ENCODE measurements at regions not wholly inside any gene's neighbourhood (a gene's known extent, or its start where the extent isn't known, plus 50 kb on each side); places are given as distances from the start of the nearest gene placed in this dataset.
"Not testable (repeated sequence)": the region's sequence is repeated elsewhere in the genome, so short reads cannot be mapped to it uniquely, and the experiment has no call there.

GRCh38 chr13:33677215-33677614, 140.7 kb upstream of the RFC3 start:
- no peak for TF ChIP-seq CTCF (IDR thresholded peaks at IDR 0.05)
- DNase-seq (ENCODE audit: low spot score): no peak
- Histone ChIP-seq H3K27ac (no peak overlapping the region), H3K4me3 (no peak overlapping the region)

- no peak for TF ChIP-seq CTCF (IDR thresholded peaks at IDR 0.05)
- DNase-seq (ENCODE audit: low spot score): no peak
- H3K4me3 ChIP-seq: no peak overlapping the region
- H3K27ac ChIP-seq: no peak overlapping the region
Observed at GRCh38 chr13:33678084-33678483, 139.9 kb upstream of the RFC3 start.

- Histone ChIP-seq H3K27ac (no peak overlapping the region), H3K4me3 (no peak overlapping the region)
- no peak for DNase-seq (ENCODE audit: low spot score)
- no peak for TF ChIP-seq CTCF (IDR thresholded peaks at IDR 0.05)
Observed at GRCh38 chr13:33678906-33679657, 138.9 kb upstream of the RFC3 start.

GRCh38 chr13:33679658-33680012, 138.3 kb upstream of the RFC3 start:
- TF ChIP-seq CTCF (IDR thresholded peaks at IDR 0.05): no peak
- DNase-seq (ENCODE audit: low spot score): no peak
- Histone ChIP-seq H3K4me3 (no peak overlapping the region), H3K27ac (no peak overlapping the region)

GRCh38 chr13:33682020-33682564, 135.9 kb upstream of the RFC3 start:
- no peak overlapping the region for H3K4me3 ChIP-seq
- no peak for TF ChIP-seq CTCF (IDR thresholded peaks at IDR 0.05)
- DNase-seq (ENCODE audit: low spot score): no peak
- H3K27ac ChIP-seq: no peak overlapping the region

- H3K27ac ChIP-seq; H3K4me3 ChIP-seq; DNase-seq (ENCODE audit: low spot score): not testable (repeated sequence)
Observed at GRCh38 chr13:33682646-33683045, 135.3 kb upstream of the RFC3 start.

GRCh38 chr13:33683376-33683775, 134.6 kb upstream of the RFC3 start:
- Histone ChIP-seq H3K27ac (no peak overlapping the region), H3K4me3 (no peak overlapping the region)
- no peak for TF ChIP-seq CTCF (IDR thresholded peaks at IDR 0.05)
- no peak for DNase-seq (ENCODE audit: low spot score)

Measured in coronary artery (tissue), 2 donors.